H1 (cell line): ENCODE measurements at regions not wholly inside any gene's neighbourhood (a gene's known extent, or its start where the extent isn't known, plus 50 kb on each side); places are given as distances from the start of the nearest gene placed in this dataset.

Experiments
- CTCF ChIA-PET: fragments of 300-600 bp; sonication (Branson Sonifier 250); formaldehyde crosslinking; loops from one replicate; lab custom pipeline; 2021; ENCODE audit not compliant: partially characterized antibody; lab: Charles Lee
- POLR2A ChIA-PET: fragments of 300-600 bp; sonication (Branson Sonifier 250); formaldehyde crosslinking; loops from one replicate; lab custom pipeline; 2021; ENCODE audit warnings: inconsistent platforms; ENCODE audit not compliant: partially characterized antibody; lab: Charles Lee
- DNase-seq, 2 experiments: peaks; one replicate each; pipeline versions ENCODE4 v3.0.0 to v3.0.0-alpha.2; 2010 to 2022; ENCODE audit warnings: low spot score in 2 of 2, low read depth in 1 of 2, mixed read lengths in 1 of 2
- FAIRE-seq: peaks from 2 replicates; lab custom pipeline; 2011; peaks lifted over from hg19 to GRCh38; lab: Jason Lieb, UNC
- H2AFZ ChIP-seq: 2 replicates; pipeline ENCODE4 v1.8.1; 2012; ENCODE audit warnings: low read length, inconsistent platforms
- H2AK5ac ChIP-seq: 2 replicates; pipeline ENCODE4 v1.6.1; 2013; ENCODE audit warnings: low read depth, low read length
- H2BK120ac ChIP-seq: replicated peaks from 2 replicates; pipeline ENCODE3; 2013; ENCODE audit warnings: low read depth, low read length, inconsistent platforms
- H2BK12ac ChIP-seq: 2 replicates; pipeline ENCODE4 v1.6.1; 2013; ENCODE audit warnings: low read depth, low read length
- H2BK15ac ChIP-seq: 2 replicates; pipeline ENCODE4 v1.6.1; 2013; ENCODE audit warnings: low read length
- H2BK20ac ChIP-seq: 2 replicates; pipeline ENCODE4 v1.6.1; 2013; ENCODE audit warnings: low read length
- H2BK5ac ChIP-seq: 2 replicates; pipeline ENCODE4 v1.6.1; 2013; ENCODE audit warnings: low read depth, low read length
- H3K14ac ChIP-seq: 2 replicates; pipeline ENCODE4 v1.6.1; 2013; ENCODE audit warnings: inconsistent platforms; ENCODE audit not compliant: insufficient read length
- H3K18ac ChIP-seq: 2 replicates; pipeline ENCODE4 v1.6.1; 2013; ENCODE audit warnings: low read length; ENCODE audit errors: extremely low read depth
- H3K23ac ChIP-seq: 2 replicates; pipeline ENCODE4 v1.6.1; 2013; ENCODE audit warnings: inconsistent platforms; ENCODE audit not compliant: insufficient read length
- H3K23me2 ChIP-seq: 2 replicates; pipeline ENCODE4 v1.6.1; 2013; ENCODE audit warnings: low read depth, low read length
- H3K27ac ChIP-seq: 2 replicates; pipeline ENCODE4 v1.6.1; 2011; ENCODE audit warnings: low read depth, low read length, inconsistent platforms
- H3K27me3 ChIP-seq, 4 experiments: replicated peaks in 1 of 4; 1 replicate in 1 of 4; 2 replicates in 3 of 4; pipeline versions ENCODE4 v1.6.1 to v1.8.1; 2011 to 2013; ENCODE audit warnings: low read length in 3 of 4, mild to moderate bottlenecking in 3 of 4, inconsistent platforms in 2 of 4, mixed read lengths in 2 of 4, moderate library complexity in 1 of 4; ENCODE audit not compliant: control insufficient read depth in 3 of 4, insufficient read depth in 3 of 4; ENCODE audit errors: extremely low read depth in 1 of 4
- H3K36me3 ChIP-seq, 4 experiments: 2 replicates each; pipeline versions ENCODE4 v1.6.1 to v1.8.1; 2011 to 2013; ENCODE audit warnings: mild to moderate bottlenecking in 4 of 4, low read length in 3 of 4, moderate library complexity in 2 of 4, control low read depth in 1 of 4, inconsistent platforms in 1 of 4; ENCODE audit not compliant: insufficient read depth in 4 of 4, control insufficient read depth in 2 of 4
- H3K4ac ChIP-seq: replicated peaks from 2 replicates; pipeline ENCODE3; 2013; ENCODE audit warnings: low read length, low read depth, mixed read lengths, inconsistent platforms; ENCODE audit not compliant: insufficient read length
- H3K4me1 ChIP-seq, 4 experiments: replicated peaks in 1 of 4; 1 replicate in 1 of 4; 2 replicates in 3 of 4; pipeline versions ENCODE4 v1.6.1 to v1.8.1; 2011 to 2013; ENCODE audit warnings: low read length in 3 of 4, inconsistent platforms in 2 of 4, mixed read lengths in 1 of 4; ENCODE audit not compliant: insufficient read depth in 4 of 4, control insufficient read depth in 3 of 4
- H3K4me2 ChIP-seq, 2 experiments: 2 replicates each; pipeline versions ENCODE4 v1.6.1 to v1.8.1; 2011 to 2013; ENCODE audit warnings: low read depth in 2 of 2, low read length in 2 of 2, control low read depth in 1 of 2, inconsistent platforms in 1 of 2, mild to moderate bottlenecking in 1 of 2; ENCODE audit not compliant: insufficient read depth in 1 of 2
- H3K4me3 ChIP-seq, 4 experiments: fragments of 200-600, 300-600 bp in 1 of 4; sonication (generic), shearing (Covaris generic), sonication (Bioruptor Twin) in 1 of 4; 2 replicates each; pipeline versions ENCODE4 v1.5.1 to v1.8.1; 2011 to 2016; ENCODE audit warnings: low read length in 4 of 4, low read depth in 3 of 4, control low read depth in 2 of 4, inconsistent platforms in 2 of 4, mild to moderate bottlenecking in 2 of 4, mixed read lengths in 1 of 4, moderate library complexity in 1 of 4; ENCODE audit not compliant: insufficient read depth in 2 of 4; ENCODE audit errors: extremely low read depth in 1 of 4
- H3K56ac ChIP-seq: replicated peaks from 2 replicates; pipeline ENCODE3; 2013; ENCODE audit warnings: low read depth, mild to moderate bottlenecking, mixed read lengths, low read length, inconsistent platforms; ENCODE audit not compliant: insufficient read length
- H3K79me1 ChIP-seq: 2 replicates; pipeline ENCODE4 v1.6.1; 2013; ENCODE audit warnings: low read depth, low read length, control low read depth
- H3K79me2 ChIP-seq, 2 experiments: 2 replicates each; pipeline versions ENCODE4 v1.6.1 to v1.8.1; 2012 to 2013; ENCODE audit warnings: low read length in 2 of 2, mild to moderate bottlenecking in 2 of 2, inconsistent platforms in 1 of 2; ENCODE audit not compliant: insufficient read depth in 2 of 2, control insufficient read depth in 1 of 2
- H3K9ac ChIP-seq, 4 experiments: replicated peaks in 1 of 4; 1 replicate in 1 of 4; 2 replicates in 3 of 4; pipeline versions ENCODE4 v1.6.1 to v1.8.1; 2011 to 2013; ENCODE audit warnings: low read depth in 3 of 4, low read length in 3 of 4, control low read depth in 2 of 4, mild to moderate bottlenecking in 2 of 4, moderate library complexity in 2 of 4, inconsistent platforms in 1 of 4; ENCODE audit errors: extremely low read depth in 1 of 4
- H3K9me3 ChIP-seq, 2 experiments: 2 replicates each; pipeline versions ENCODE4 v1.6.1 to v1.8.1; 2012 to 2013; ENCODE audit warnings: mild to moderate bottlenecking in 2 of 2, moderate library complexity in 2 of 2, control low read depth in 1 of 2, inconsistent platforms in 1 of 2, low read depth in 1 of 2, low read length in 1 of 2, mixed read lengths in 1 of 2; ENCODE audit not compliant: insufficient read depth in 2 of 2
- H4K20me1 ChIP-seq, 2 experiments: replicated peaks in 1 of 2; 2 replicates each; pipeline versions ENCODE3 to v1.8.1; 2011 to 2013; ENCODE audit warnings: inconsistent platforms in 2 of 2, low read length in 2 of 2, mild to moderate bottlenecking in 1 of 2; ENCODE audit not compliant: insufficient read depth in 2 of 2, control insufficient read depth in 1 of 2
- H4K5ac ChIP-seq: 2 replicates; pipeline ENCODE4 v1.6.1; 2013; ENCODE audit warnings: low read length, low read depth, mixed read lengths, inconsistent platforms; ENCODE audit not compliant: insufficient read length
- H4K8ac ChIP-seq: 2 replicates; pipeline ENCODE4 v1.8.0; 2013; ENCODE audit warnings: mild to moderate bottlenecking, moderate library complexity, low read length, inconsistent platforms; ENCODE audit not compliant: insufficient read depth; ENCODE audit errors: extremely low read depth
- H4K91ac ChIP-seq: replicated peaks from 2 replicates; pipeline ENCODE3; 2013; ENCODE audit warnings: low read length, mixed read lengths, inconsistent platforms; ENCODE audit not compliant: insufficient read length
- CBX5 ChIP-seq: fragments of 300-800, 300-1000 bp; sonication (generic); IDR thresholded peaks from 2 replicates; pipeline ENCODE4 v1.7.1; 2016; ENCODE audit warnings: antibody characterized with exemption, low read length, low read depth
- CEBPB ChIP-seq: IDR thresholded peaks from 2 replicates; pipeline ENCODE4 v1.6.1; 2012; ENCODE audit warnings: low read depth, low read length
- EZH2 ChIP-seq: fragments of 200-600 bp; sonication (generic); IDR thresholded peaks from 2 replicates; pipeline ENCODE4 v1.7.1; 2012; ENCODE audit warnings: low read depth, mild to moderate bottlenecking, moderate library complexity, low read length, inconsistent platforms; ENCODE audit not compliant: severe bottlenecking
- JUN ChIP-seq: IDR thresholded peaks from 2 replicates; pipeline ENCODE4 v1.6.1; 2011; ENCODE audit warnings: low read depth, mild to moderate bottlenecking, improper control_type of control experiment, low read length
- MAFK ChIP-seq: IDR thresholded peaks from 2 replicates; pipeline ENCODE4 v1.6.1; 2012; ENCODE audit warnings: low read depth, mild to moderate bottlenecking, improper control_type of control experiment, low read length
- NRF1 ChIP-seq: IDR thresholded peaks from 2 replicates; pipeline ENCODE4 v1.6.1; 2011; ENCODE audit warnings: mild to moderate bottlenecking, low read depth, low read length, improper control_type of control experiment
- SIRT6 ChIP-seq: IDR thresholded peaks from one replicate; pipeline ENCODE4 v1.7.1; 2012; ENCODE audit warnings: low read length, inconsistent platforms
- TCF12 ChIP-seq: IDR thresholded peaks from 2 replicates; pipeline ENCODE4 v1.6.1; 2011; ENCODE audit warnings: low read depth, mild to moderate bottlenecking, low read length
- WGBS, 2 experiments: shearing (Covaris generic) in 1 of 2; methylation state at CpG; one replicate each; pipeline versions ENCODE4 v1.1.6 to v1.1.7; 2013 to 2015; ENCODE audit warnings: low lambda C conversion rate in 2 of 2, mixed read lengths in 2 of 2, inconsistent platforms in 1 of 2, low coverage in 1 of 2, missing lambda C conversion rate in 1 of 2; ENCODE audit not compliant: insufficient replicate concordance in 2 of 2, insufficient coverage in 1 of 2, insufficient read length in 1 of 2; ENCODE audit errors: extremely low coverage in 1 of 2, missing lambda C conversion rate in 1 of 2; 5-methylcytosine and 5-hydroxymethylcytosine counted together

GRCh38 chr4:58553679-58554078 is 1443.5 kb upstream of the IGFBP7 start:
- Histone ChIP-seq H3K23ac (no peak overlapping the region), H3K4me2 (no peak overlapping the region)

More at GRCh38 chr4:58553679-58554078, 1443.5 kb upstream of the IGFBP7 start:
- FAIRE-seq, result no peak
- H2BK20ac ChIP-seq, result no peak overlapping the region
- no peak overlapping the region for H3K27ac ChIP-seq
- no peak overlapping the region for H2BK5ac ChIP-seq
- H3K9me3 ChIP-seq, result no peaks in the 10 kb centered on the region
- H2BK12ac ChIP-seq, result no peak overlapping the region
- no peaks in the 10 kb centered on the region for H3K23me2 ChIP-seq
- H3K4me3 ChIP-seq, result no peak overlapping the region
- H2BK120ac ChIP-seq, result no peak overlapping the region
- H3K9ac ChIP-seq, result no peak overlapping the region
- no peak overlapping the region for H2AFZ ChIP-seq
- TF ChIP-seq MAFK (no peak), JUN (no peak), SIRT6 (no peak), CBX5 (no peak), TCF12 (no peak), NRF1 (no peak), CEBPB (no peak), EZH2 (no peak)
- TF ChIP-seq, all 59 proteins: peak for 0
- ChIA-PET POLR2A (no interaction called here), CTCF (no interaction called here)
- no peak overlapping the region for H3K14ac ChIP-seq
- no peak for DNase-seq
- no peak overlapping the region for H2BK15ac ChIP-seq
- H3K27me3 ChIP-seq, result peaks cover 0 to 1% (median 0%) of the 10 kb centered on the region in 4 experiments; a peak in 1 of 7 replicates
- no peak overlapping the region for H3K18ac ChIP-seq
- no peak overlapping the region for H4K5ac ChIP-seq
- H4K20me1 ChIP-seq, result no peaks in the 10 kb centered on the region
- no peak overlapping the region for H2AK5ac ChIP-seq
- no peak overlapping the region for H4K91ac ChIP-seq
- no peaks in the 10 kb centered on the region for H3K79me1 ChIP-seq
- no peak overlapping the region for H3K4ac ChIP-seq
- H3K36me3 ChIP-seq, result no peaks in the 10 kb centered on the region
- WGBS, 2 experiments, result 80% methylated on average over 2 of the region's 2 CpGs; no CpG with 5 or more reads in 1 of the 2 experiments
- H4K8ac ChIP-seq, result no peak overlapping the region
- no peak overlapping the region for H3K56ac ChIP-seq
- H3K79me2 ChIP-seq, result no peaks in the 10 kb centered on the region
- no peaks in the 10 kb centered on the region for H3K4me1 ChIP-seq
